Karpas-422 (cell line): ENCODE measurements at regions not wholly inside any gene's neighbourhood (a gene's known extent, or its start where the extent isn't known, plus 50 kb on each side); places are given as distances from the start of the nearest gene placed in this dataset.

Experiments
- DNase-seq: peaks from one replicate; pipeline ENCODE4 v3.0.0-alpha.2; 2015
- H2AFZ ChIP-seq: fragments of 200-600 bp; sonication (generic); 2 replicates; pipeline ENCODE4 v1.6.1; 2014; ENCODE audit warnings: antibody characterized with exemption, low read length, mixed read lengths
- H3K27ac ChIP-seq: fragments of 200-600 bp; sonication (generic); 2 replicates; pipeline ENCODE4 v1.5.1; 2014; ENCODE audit warnings: mild to moderate bottlenecking, low read length, moderate library complexity
- H3K27me3 ChIP-seq: fragments of 200-600 bp; sonication (generic); 2 replicates; pipeline ENCODE4 v1.6.1; 2014; ENCODE audit warnings: low read length, mixed read lengths
- H3K36me3 ChIP-seq: fragments of 200-600 bp; sonication (generic); 2 replicates; pipeline ENCODE4 v1.6.1; 2014; ENCODE audit warnings: low read length, mixed read lengths; ENCODE audit not compliant: insufficient read depth
- H3K4me1 ChIP-seq: fragments of 200-600 bp; sonication (generic); 2 replicates; pipeline ENCODE4 v1.6.1; 2014; ENCODE audit warnings: mild to moderate bottlenecking, low read length, mixed read lengths
- H3K4me2 ChIP-seq: fragments of 200-600 bp; sonication (generic); 2 replicates; pipeline ENCODE4 v1.6.1; 2014; ENCODE audit warnings: low read length, low read depth, mild to moderate bottlenecking; ENCODE audit not compliant: poor library complexity, severe bottlenecking
- H3K4me3 ChIP-seq: fragments of 200-600 bp; sonication (generic); 2 replicates; pipeline ENCODE4 v1.5.1; 2014; ENCODE audit warnings: mild to moderate bottlenecking, antibody characterized with exemption, low read length, mixed read lengths
- H3K79me2 ChIP-seq: fragments of 200-600 bp; sonication (generic); 2 replicates; pipeline ENCODE4 v1.6.1; 2014; ENCODE audit warnings: mild to moderate bottlenecking, low read length, mixed read lengths
- H3K9ac ChIP-seq: fragments of 200-600 bp; sonication (generic); 2 replicates; pipeline ENCODE4 v1.6.0; 2014; ENCODE audit warnings: low read length
- H3K9me2 ChIP-seq: fragments of 200-600 bp; sonication (generic), shearing (Covaris generic); replicated peaks from 2 replicates; pipeline ENCODE4 v1.6.0; 2014; ENCODE audit warnings: mild to moderate bottlenecking, low read length, moderate library complexity; ENCODE audit not compliant: insufficient read depth
- H3K9me3 ChIP-seq: fragments of 300-700, 200-600 bp; sonication (generic); 2 replicates; pipeline ENCODE4 v1.6.1; 2014; ENCODE audit warnings: low read length, mixed read lengths
- H4K20me1 ChIP-seq: fragments of 200-600 bp; sonication (generic); 2 replicates; pipeline ENCODE4 v1.6.1; 2014; ENCODE audit warnings: mild to moderate bottlenecking, antibody characterized with exemption, low read length, low read depth; ENCODE audit not compliant: insufficient read depth

DNA sequence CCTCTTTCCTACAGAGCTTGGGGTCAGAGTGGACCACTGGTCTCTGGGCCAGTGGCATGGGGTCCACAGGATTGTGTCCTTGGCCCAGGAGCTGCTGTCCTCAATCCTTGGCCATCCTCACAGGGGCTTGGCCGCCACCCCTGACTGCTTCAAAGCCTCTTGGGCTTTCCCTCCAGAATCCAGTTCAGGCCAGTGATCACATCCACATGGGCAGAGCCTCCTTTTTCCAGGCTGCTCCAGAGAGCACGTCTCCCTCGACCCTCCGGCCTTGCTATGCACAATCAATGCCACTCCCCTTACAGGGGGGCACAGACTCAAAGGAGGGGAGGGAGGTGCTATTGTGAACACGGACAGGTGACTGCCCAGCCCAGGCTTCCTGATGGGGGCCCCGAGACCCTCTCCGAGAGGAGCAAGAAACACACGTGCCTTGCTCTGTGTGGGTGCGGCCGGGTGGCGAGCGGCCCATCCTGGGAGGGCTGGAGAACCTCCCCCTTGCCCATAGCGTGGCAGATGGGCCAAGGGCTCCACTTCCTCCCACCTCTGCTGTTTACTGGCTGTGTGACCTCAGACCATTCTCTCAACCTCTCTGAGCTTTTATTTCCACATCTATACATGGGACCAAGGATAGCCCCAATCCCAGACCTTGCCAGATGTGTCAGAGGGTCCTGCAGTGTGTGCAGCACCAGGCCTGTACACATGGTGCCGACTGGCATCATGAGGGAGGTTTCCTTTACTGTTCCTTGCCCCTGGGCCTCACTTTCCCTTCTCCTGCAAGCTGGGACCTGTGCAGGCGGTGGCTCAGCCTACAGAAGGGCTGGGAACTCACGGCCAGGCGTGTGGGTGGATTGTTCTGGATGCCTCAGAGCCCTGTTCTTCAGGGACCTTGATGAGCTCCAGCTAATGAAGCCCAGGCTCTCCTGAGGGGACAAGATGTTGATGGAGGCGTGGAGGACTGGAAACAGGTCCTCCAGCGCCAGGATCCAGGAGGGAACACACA, 229.0 kb upstream of the GSE1 start:
- Histone ChIP-seq H4K20me1 (0 out of 2 replicates have a peak, but pooled peaks cover 3% of the 10 kb centered on the region), H3K4me3 (no peak overlapping the region), H3K4me1 (no peaks in the 10 kb centered on the region), H3K9ac (no peak overlapping the region), H3K79me2 (no peaks in the 10 kb centered on the region), H3K27me3 (no peaks in the 10 kb centered on the region), H3K9me3 (no peaks in the 10 kb centered on the region), H3K9me2 (no peaks in the 10 kb centered on the region), H2AFZ (no peak overlapping the region), H3K36me3 (no peaks in the 10 kb centered on the region), H3K4me2 (no peak overlapping the region), H3K27ac (no peak overlapping the region)
- DNase-seq, result no peak

GRCh38 chr16:85384833-85385462, 228.2 kb upstream of the GSE1 start:
- DNase-seq, result no peak
- no peaks in the 10 kb centered on the region for H3K36me3 ChIP-seq
- no peaks in the 10 kb centered on the region for H3K79me2 ChIP-seq
- no peaks in the 10 kb centered on the region for H3K4me1 ChIP-seq
- H3K27ac ChIP-seq, result no peak overlapping the region
- no peak overlapping the region for H2AFZ ChIP-seq
- no peaks in the 10 kb centered on the region for H3K27me3 ChIP-seq
- no peaks in the 10 kb centered on the region for H3K9me3 ChIP-seq
- H3K9me2 ChIP-seq, result no peaks in the 10 kb centered on the region
- no peak overlapping the region for H3K9ac ChIP-seq
- no peak overlapping the region for H3K4me2 ChIP-seq
- H4K20me1 ChIP-seq, result 0 out of 2 replicates have a peak, but pooled peaks cover 3% of the 10 kb centered on the region
- H3K4me3 ChIP-seq, result no peak overlapping the region

- Histone ChIP-seq H3K9me3 (no peaks in the 10 kb centered on the region), H3K4me1 (no peaks in the 10 kb centered on the region), H2AFZ (no peak overlapping the region), H3K36me3 (no peaks in the 10 kb centered on the region), H3K27me3 (no peaks in the 10 kb centered on the region), H3K9ac (no peak overlapping the region), H3K9me2 (no peaks in the 10 kb centered on the region), H3K79me2 (no peaks in the 10 kb centered on the region), H4K20me1 (0 out of 2 replicates have a peak, but pooled peaks cover 3% of the 10 kb centered on the region), H3K4me3 (no peak overlapping the region), H3K27ac (no peak overlapping the region), H3K4me2 (no peak overlapping the region)
- DNase-seq, result no peak
Observed at GRCh38 chr16:85385463-85386331, 227.4 kb upstream of the GSE1 start.

DNA sequence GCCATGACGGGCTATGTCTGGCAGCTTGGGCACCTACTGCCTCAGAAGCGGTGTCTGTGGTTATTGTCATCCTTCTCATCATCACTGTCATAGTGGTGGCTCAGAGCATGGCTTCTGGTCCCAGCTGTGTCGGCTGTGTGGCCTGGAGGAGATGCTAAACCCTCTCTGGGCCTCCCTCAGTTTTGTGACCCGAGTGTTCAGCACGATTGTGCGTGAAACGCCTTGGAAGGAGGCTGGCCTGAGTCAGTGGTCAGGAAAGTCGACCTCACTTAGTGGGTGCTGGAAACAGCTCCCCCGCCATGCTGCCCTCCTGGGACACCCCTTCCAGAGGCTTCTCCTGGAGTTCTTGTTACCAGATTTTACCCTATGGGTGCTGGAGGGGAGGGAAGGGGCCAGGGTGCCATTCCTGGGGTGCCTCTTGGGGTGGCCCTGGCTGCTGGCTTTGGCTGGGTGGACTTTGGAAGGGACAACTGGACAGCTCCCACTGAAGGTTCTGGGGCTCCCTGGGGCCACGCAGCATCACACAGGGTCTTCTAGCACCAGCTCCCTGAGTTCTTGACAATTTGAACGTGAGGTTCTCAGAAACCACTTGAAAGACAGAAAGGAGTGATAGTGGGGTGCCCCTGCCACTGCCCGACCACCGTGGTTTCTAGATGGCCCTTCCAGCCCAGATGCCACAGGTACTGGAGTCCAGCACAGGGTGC, 226.5 kb upstream of the GSE1 start:
- no peaks in the 10 kb centered on the region for H3K9me3 ChIP-seq
- no peaks in the 10 kb centered on the region for H3K27me3 ChIP-seq
- H3K27ac ChIP-seq, result no peak overlapping the region
- no peak for DNase-seq
- H3K79me2 ChIP-seq, result no peaks in the 10 kb centered on the region
- no peaks in the 10 kb centered on the region for H3K4me1 ChIP-seq
- H3K4me2 ChIP-seq, result no peak overlapping the region
- no peaks in the 10 kb centered on the region for H3K9me2 ChIP-seq
- H3K9ac ChIP-seq, result no peak overlapping the region
- no peaks in the 10 kb centered on the region for H3K36me3 ChIP-seq
- H4K20me1 ChIP-seq, result 0 out of 2 replicates have a peak, but pooled peaks cover 3% of the 10 kb centered on the region
- H3K4me3 ChIP-seq, result no peak overlapping the region
- H2AFZ ChIP-seq, result no peak overlapping the region

- no peak for DNase-seq
- no peaks in the 10 kb centered on the region for H3K79me2 ChIP-seq
- H3K27ac ChIP-seq, result no peak overlapping the region
- H4K20me1 ChIP-seq, result 0 out of 2 replicates have a peak, but pooled peaks cover 3% of the 10 kb centered on the region
- H3K9me2 ChIP-seq, result no peaks in the 10 kb centered on the region
- H3K4me1 ChIP-seq, result no peaks in the 10 kb centered on the region
- H3K9ac ChIP-seq, result no peak overlapping the region
- no peak overlapping the region for H3K4me2 ChIP-seq
- no peaks in the 10 kb centered on the region for H3K9me3 ChIP-seq
- no peak overlapping the region for H3K4me3 ChIP-seq
- H3K36me3 ChIP-seq, result no peaks in the 10 kb centered on the region
- H2AFZ ChIP-seq, result no peak overlapping the region
- no peaks in the 10 kb centered on the region for H3K27me3 ChIP-seq
Observed at GRCh38 chr16:85387171-85387507, 226.0 kb upstream of the GSE1 start.

DNA sequence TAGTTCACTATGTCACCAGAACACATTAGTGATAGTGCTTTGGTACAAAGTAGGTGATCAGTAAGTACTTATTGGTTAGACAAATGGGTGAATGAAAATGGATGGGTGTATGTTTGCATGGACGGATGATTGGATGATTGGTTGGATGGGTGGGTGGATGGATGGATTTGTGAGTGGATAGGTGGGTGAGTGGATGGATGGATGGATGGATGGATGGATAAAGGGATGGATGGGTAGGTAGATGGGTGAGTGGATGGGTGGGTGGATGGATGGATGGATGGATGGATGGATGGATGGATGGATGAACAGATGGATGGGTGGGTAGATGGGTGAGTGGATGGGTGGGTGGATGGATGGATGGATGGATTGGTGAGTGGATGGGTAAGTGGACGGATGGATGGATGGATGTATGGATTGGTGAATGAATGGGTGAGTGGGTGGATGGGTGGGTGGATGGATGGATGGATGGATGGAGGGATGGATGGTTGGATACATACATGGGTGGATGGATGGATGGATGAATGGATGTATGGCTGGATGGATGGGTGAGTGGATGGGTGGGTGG, 225.3 kb upstream of the GSE1 start:
- Histone ChIP-seq H3K9me2 (no peaks in the 10 kb centered on the region), H3K79me2 (no peaks in the 10 kb centered on the region), H3K4me1 (no peaks in the 10 kb centered on the region), H3K4me2 (no peak overlapping the region), H3K27me3 (no peaks in the 10 kb centered on the region), H3K9me3 (no peaks in the 10 kb centered on the region), H3K27ac (no peak overlapping the region), H3K4me3 (no peak overlapping the region), H2AFZ (no peak overlapping the region), H4K20me1 (0 out of 2 replicates have a peak, but pooled peaks cover 3% of the 10 kb centered on the region), H3K36me3 (no peaks in the 10 kb centered on the region), H3K9ac (no peak overlapping the region)
- no peak for DNase-seq

DNA sequence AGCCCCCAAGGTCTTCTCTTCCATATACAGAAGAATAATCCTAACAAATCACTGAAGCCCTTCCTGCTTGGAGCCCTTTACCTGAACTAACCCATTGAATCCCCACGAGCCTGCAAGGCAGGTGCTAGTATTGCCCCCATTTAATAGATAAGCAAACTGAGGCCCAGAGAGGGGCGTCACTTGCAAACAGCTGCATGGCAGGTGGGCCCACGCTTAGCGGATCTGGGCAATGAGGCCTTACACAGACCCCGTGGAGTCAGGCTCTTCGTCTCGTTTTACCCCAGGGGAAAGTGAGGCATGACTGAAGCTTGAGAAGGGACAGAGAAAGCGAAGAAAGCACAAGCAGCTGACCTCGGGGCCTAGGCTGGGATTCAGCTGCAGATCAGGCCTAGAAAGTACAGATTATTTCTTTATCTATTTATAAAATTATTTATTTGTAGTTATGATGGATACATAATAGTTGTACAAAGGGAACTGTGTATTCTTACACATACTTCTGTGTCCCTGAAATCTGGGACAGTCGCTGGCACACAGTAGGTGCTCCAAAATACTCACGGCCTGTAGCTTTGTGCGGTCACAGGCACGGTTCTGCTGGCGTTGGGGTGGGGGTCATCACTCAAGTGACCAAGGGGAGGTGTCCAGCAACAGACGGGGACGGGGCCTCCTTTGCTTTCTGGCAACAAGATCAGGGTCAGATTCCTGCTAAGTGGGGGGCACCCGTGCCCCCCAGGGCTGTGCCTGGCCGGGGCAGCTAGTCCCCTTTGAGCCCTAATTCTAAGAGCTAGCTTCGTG, 223.2 kb upstream of the GSE1 start:
- no peak overlapping the region for H3K9ac ChIP-seq
- 0 out of 2 replicates have a peak, but pooled peaks cover 3% of the 10 kb centered on the region for H4K20me1 ChIP-seq
- H3K4me2 ChIP-seq, result no peak overlapping the region
- H3K27ac ChIP-seq, result no peak overlapping the region
- H3K36me3 ChIP-seq, result no peaks in the 10 kb centered on the region
- no peak for DNase-seq
- no peaks in the 10 kb centered on the region for H3K27me3 ChIP-seq
- H2AFZ ChIP-seq, result no peak overlapping the region
- H3K4me1 ChIP-seq, result peaks cover 12% of the 10 kb centered on the region
- no peak overlapping the region for H3K4me3 ChIP-seq
- H3K9me3 ChIP-seq, result no peaks in the 10 kb centered on the region
- H3K9me2 ChIP-seq, result no peaks in the 10 kb centered on the region
- H3K79me2 ChIP-seq, result no peaks in the 10 kb centered on the region
